22Rv1 (cell line): ENCODE measurements at regions not wholly inside any gene's neighbourhood (a gene's known extent, or its start where the extent isn't known, plus 50 kb on each side); places are given as distances from the start of the nearest gene placed in this dataset.

Experiments
- ZFX ChIP-seq: fragments of 450-650 bp; IDR thresholded peaks from 2 replicates; pipeline ENCODE4 v1.6.1; 2017; ENCODE audit warnings: antibody characterized with exemption, borderline replicate concordance
- TF ChIP-seq, protein P1 (sequence below): fragments of 450-650 bp; IDR thresholded peaks from 2 replicates; pipeline ENCODE4 v1.5.1; 2017; ENCODE audit warnings: mild to moderate bottlenecking

DNA sequence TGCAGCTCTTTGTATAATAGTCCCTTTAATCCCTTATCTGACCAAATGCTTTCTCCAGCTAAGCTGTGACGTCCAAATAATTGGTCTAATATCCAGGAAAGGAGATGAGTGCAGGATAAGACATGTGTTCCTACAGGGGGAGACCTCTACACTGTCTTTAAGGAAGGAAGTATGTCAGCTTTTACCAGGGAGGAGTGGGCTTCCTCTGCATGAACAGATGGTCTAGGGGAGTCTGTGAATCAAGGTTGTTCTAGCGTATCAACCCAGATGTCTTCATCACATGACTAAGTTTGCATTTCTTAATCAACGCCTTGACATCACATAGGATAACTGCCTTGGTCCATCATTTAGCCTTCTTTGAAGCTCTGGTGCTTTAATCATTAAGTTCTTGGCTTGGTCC, 528.2 kb downstream of the MRPL39 start:
- TF ChIP-seq, protein P1, sequence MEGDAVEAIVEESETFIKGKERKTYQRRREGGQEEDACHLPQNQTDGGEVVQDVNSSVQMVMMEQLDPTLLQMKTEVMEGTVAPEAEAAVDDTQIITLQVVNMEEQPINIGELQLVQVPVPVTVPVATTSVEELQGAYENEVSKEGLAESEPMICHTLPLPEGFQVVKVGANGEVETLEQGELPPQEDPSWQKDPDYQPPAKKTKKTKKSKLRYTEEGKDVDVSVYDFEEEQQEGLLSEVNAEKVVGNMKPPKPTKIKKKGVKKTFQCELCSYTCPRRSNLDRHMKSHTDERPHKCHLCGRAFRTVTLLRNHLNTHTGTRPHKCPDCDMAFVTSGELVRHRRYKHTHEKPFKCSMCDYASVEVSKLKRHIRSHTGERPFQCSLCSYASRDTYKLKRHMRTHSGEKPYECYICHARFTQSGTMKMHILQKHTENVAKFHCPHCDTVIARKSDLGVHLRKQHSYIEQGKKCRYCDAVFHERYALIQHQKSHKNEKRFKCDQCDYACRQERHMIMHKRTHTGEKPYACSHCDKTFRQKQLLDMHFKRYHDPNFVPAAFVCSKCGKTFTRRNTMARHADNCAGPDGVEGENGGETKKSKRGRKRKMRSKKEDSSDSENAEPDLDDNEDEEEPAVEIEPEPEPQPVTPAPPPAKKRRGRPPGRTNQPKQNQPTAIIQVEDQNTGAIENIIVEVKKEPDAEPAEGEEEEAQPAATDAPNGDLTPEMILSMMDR = no peak
- TF ChIP-seq ZFX = no peak
